NB4 (cell line): ENCODE measurements at regions not wholly inside any gene's neighbourhood (a gene's known extent, or its start where the extent isn't known, plus 50 kb on each side); places are given as distances from the start of the nearest gene placed in this dataset.

Experiments
- CTCF ChIP-seq: IDR thresholded peaks from one replicate; pipeline ENCODE4 v1.5.1; 2012; ENCODE audit warnings: low read depth, low read length
- MAX ChIP-seq: IDR thresholded peaks from 2 replicates; pipeline ENCODE4 v1.6.1; 2011; ENCODE audit warnings: low read depth, low read length
- POLR2A ChIP-seq: IDR thresholded peaks from 2 replicates; pipeline ENCODE4 v1.6.1; 2011; ENCODE audit warnings: mild to moderate bottlenecking; ENCODE audit not compliant: insufficient read length; ENCODE audit errors: extremely low read depth

GRCh38 chr15:29344474-29344873 lies 74.9 kb upstream of the NSMCE3 start:
- TF ChIP-seq CTCF (no peak), POLR2A (no peak), MAX (no peak)
